ENCODE measurements at regions not wholly inside any gene's neighbourhood (a gene's known extent, or its start where the extent isn't known, plus 50 kb on each side); places are given as distances from the start of the nearest gene placed in this dataset.

DNA sequence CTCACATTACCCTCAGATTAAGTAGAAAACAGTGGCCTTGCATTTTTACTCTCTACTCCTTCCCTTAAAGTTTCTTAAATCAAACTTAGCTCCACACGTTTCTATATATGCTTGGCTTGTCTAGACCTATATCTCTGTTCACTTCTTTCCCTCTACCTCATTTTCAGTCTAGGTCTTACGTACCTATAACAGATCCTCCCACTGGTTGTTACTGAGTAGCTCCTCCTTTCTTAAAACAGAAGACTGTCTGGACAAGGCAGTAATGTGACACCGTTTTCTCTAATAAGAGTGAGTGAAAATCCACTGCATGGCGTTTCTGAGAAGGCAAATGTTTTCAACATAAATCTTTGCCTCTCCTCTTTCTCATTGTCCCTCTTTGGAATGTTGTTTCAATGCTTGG, 211.7 kb upstream of the POGK start:
- Histone ChIP-seq H3K4me3 (ENCODE audit: low read length) (no peak overlapping the region), H3K9me2 (ENCODE audit: insufficient read depth, low read length) (no peaks in the 10 kb centered on the region), H3K9me3 (ENCODE audit: low read length) (no peaks in the 10 kb centered on the region), H3K27ac (ENCODE audit: low read length) (no peak overlapping the region), H3K27me3 (ENCODE audit: insufficient read depth, low read depth, low read length) (no peaks in the 10 kb centered on the region), H2AFZ (ENCODE audit: low read depth, low read length) (no peak overlapping the region), H3K79me2 (replicated peaks; ENCODE audit: insufficient read depth, low read length) (no peaks in the 10 kb centered on the region), H3K9ac (ENCODE audit: low read length) (no peak overlapping the region), H4K20me1 (ENCODE audit: insufficient read depth) (no peaks in the 10 kb centered on the region), H3K36me3 (ENCODE audit: insufficient read depth, low read length) (no peaks in the 10 kb centered on the region), H3F3A (ENCODE audit: insufficient read depth, low read length, poor library complexity, severe bottlenecking) (no peaks in the 10 kb centered on the region), H3K4me2 (ENCODE audit: low read length) (no peak overlapping the region)
- no peak for TF ChIP-seq RAD21 (conservative IDR thresholded peaks at IDR 0.05)
- TF ChIP-seq EP300 (conservative IDR thresholded peaks at IDR 0.05; ENCODE audit: poor library complexity, severe bottlenecking): no peak

DNA sequence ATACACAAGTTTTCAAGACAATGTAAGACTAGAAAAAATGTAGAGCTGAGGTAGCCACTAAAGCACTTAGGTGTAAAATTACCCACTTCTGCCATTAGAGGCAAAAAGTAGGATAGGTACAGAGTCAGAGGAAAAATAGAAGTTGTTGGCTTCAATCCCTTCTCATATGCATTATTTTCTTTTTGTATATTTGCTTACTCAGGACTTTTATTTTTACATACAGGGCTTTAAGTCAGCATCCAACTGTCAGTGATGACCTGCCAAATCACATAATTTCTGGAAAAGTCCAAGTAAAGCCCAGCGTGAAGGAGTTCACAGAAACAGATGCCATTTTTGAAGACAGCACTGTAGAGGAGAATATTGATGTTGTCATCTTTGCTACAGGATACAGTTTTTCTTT, 211.0 kb upstream of the POGK start:
- Histone ChIP-seq H3K9me3 (ENCODE audit: low read length) (no peaks in the 10 kb centered on the region), H3K9ac (ENCODE audit: low read length) (no peak overlapping the region), H3K27me3 (ENCODE audit: insufficient read depth, low read depth, low read length) (no peaks in the 10 kb centered on the region), H2AFZ (ENCODE audit: low read depth, low read length) (no peak overlapping the region), H3K4me2 (ENCODE audit: low read length) (no peak overlapping the region), H3K36me3 (ENCODE audit: insufficient read depth, low read length) (no peaks in the 10 kb centered on the region), H3K4me3 (ENCODE audit: low read length) (no peak overlapping the region), H3K27ac (ENCODE audit: low read length) (no peak overlapping the region), H3K79me2 (replicated peaks; ENCODE audit: insufficient read depth, low read length) (no peaks in the 10 kb centered on the region), H3K9me2 (ENCODE audit: insufficient read depth, low read length) (no peaks in the 10 kb centered on the region), H3F3A (ENCODE audit: insufficient read depth, low read length, poor library complexity, severe bottlenecking) (no peaks in the 10 kb centered on the region), H4K20me1 (ENCODE audit: insufficient read depth) (no peaks in the 10 kb centered on the region)
- TF ChIP-seq RAD21 (conservative IDR thresholded peaks at IDR 0.05) (no peak), SMC3 (conservative IDR thresholded peaks at IDR 0.05; ENCODE audit: poor library complexity) (no peak), TAF1 (IDR thresholded peaks at IDR 0.05; ENCODE audit: low read depth) (no peak), EP300 (conservative IDR thresholded peaks at IDR 0.05; ENCODE audit: poor library complexity, severe bottlenecking) (no peak), EZH2 (IDR thresholded peaks at IDR 0.05; ENCODE audit: borderline replicate concordance, insufficient read depth, low read length, poor library complexity, severe bottlenecking) (no peak), POLR2AphosphoS5 (IDR thresholded peaks at IDR 0.05) (no peak), MXI1 (conservative IDR thresholded peaks at IDR 0.05; ENCODE audit: poor library complexity, severe bottlenecking) (no peak)
- TF ChIP-seq, protein P1, sequence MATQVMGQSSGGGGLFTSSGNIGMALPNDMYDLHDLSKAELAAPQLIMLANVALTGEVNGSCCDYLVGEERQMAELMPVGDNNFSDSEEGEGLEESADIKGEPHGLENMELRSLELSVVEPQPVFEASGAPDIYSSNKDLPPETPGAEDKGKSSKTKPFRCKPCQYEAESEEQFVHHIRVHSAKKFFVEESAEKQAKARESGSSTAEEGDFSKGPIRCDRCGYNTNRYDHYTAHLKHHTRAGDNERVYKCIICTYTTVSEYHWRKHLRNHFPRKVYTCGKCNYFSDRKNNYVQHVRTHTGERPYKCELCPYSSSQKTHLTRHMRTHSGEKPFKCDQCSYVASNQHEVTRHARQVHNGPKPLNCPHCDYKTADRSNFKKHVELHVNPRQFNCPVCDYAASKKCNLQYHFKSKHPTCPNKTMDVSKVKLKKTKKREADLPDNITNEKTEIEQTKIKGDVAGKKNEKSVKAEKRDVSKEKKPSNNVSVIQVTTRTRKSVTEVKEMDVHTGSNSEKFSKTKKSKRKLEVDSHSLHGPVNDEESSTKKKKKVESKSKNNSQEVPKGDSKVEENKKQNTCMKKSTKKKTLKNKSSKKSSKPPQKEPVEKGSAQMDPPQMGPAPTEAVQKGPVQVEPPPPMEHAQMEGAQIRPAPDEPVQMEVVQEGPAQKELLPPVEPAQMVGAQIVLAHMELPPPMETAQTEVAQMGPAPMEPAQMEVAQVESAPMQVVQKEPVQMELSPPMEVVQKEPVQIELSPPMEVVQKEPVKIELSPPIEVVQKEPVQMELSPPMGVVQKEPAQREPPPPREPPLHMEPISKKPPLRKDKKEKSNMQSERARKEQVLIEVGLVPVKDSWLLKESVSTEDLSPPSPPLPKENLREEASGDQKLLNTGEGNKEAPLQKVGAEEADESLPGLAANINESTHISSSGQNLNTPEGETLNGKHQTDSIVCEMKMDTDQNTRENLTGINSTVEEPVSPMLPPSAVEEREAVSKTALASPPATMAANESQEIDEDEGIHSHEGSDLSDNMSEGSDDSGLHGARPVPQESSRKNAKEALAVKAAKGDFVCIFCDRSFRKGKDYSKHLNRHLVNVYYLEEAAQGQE (IDR thresholded peaks at IDR 0.05; ENCODE audit: borderline replicate concordance): no peak
- TF ChIP-seq, protein P2, sequence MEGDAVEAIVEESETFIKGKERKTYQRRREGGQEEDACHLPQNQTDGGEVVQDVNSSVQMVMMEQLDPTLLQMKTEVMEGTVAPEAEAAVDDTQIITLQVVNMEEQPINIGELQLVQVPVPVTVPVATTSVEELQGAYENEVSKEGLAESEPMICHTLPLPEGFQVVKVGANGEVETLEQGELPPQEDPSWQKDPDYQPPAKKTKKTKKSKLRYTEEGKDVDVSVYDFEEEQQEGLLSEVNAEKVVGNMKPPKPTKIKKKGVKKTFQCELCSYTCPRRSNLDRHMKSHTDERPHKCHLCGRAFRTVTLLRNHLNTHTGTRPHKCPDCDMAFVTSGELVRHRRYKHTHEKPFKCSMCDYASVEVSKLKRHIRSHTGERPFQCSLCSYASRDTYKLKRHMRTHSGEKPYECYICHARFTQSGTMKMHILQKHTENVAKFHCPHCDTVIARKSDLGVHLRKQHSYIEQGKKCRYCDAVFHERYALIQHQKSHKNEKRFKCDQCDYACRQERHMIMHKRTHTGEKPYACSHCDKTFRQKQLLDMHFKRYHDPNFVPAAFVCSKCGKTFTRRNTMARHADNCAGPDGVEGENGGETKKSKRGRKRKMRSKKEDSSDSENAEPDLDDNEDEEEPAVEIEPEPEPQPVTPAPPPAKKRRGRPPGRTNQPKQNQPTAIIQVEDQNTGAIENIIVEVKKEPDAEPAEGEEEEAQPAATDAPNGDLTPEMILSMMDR (IDR thresholded peaks at IDR 0.05; ENCODE audit: poor library complexity, severe bottlenecking): no peak

DNA sequence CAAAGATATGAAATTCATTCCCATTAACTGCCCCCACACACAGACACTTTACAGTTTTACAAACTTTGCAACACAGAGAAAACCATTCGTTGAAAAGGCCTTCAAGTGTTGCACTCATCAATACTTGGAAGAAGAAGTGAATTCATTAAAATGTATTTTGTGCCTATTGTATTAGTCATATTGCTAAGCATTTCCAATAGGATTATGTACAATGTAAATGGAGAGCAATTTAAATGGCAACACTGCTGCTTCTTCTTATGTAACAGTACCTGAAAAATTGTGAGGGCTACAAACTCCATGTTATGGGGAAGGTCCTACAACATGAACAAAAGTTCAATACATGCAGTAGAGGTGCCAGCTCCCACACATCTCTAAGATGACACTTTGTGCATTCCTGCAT, 209.3 kb upstream of the POGK start:
- Histone ChIP-seq H3K79me2 (replicated peaks; ENCODE audit: insufficient read depth, low read length) (no peaks in the 10 kb centered on the region), H3K4me2 (ENCODE audit: low read length) (no peak overlapping the region), H3K9ac (ENCODE audit: low read length) (no peak overlapping the region), H4K20me1 (ENCODE audit: insufficient read depth) (no peaks in the 10 kb centered on the region), H3F3A (ENCODE audit: insufficient read depth, low read length, poor library complexity, severe bottlenecking) (no peaks in the 10 kb centered on the region), H3K27me3 (ENCODE audit: insufficient read depth, low read depth, low read length) (no peaks in the 10 kb centered on the region), H3K36me3 (ENCODE audit: insufficient read depth, low read length) (no peaks in the 10 kb centered on the region), H3K9me3 (ENCODE audit: low read length) (no peaks in the 10 kb centered on the region), H3K4me3 (ENCODE audit: low read length) (no peak overlapping the region), H2AFZ (ENCODE audit: low read depth, low read length) (no peak overlapping the region), H3K9me2 (ENCODE audit: insufficient read depth, low read length) (no peaks in the 10 kb centered on the region), H3K27ac (ENCODE audit: low read length) (no peak overlapping the region)
- TF ChIP-seq MXI1 (conservative IDR thresholded peaks at IDR 0.05; ENCODE audit: poor library complexity, severe bottlenecking): no peak
- TF ChIP-seq, protein P1 (IDR thresholded peaks at IDR 0.05; ENCODE audit: borderline replicate concordance): no peak
- TF ChIP-seq POLR2AphosphoS5 (IDR thresholded peaks at IDR 0.05): no peak
- no peak for TF ChIP-seq EP300 (conservative IDR thresholded peaks at IDR 0.05; ENCODE audit: poor library complexity, severe bottlenecking)
- TF ChIP-seq, protein P2 (IDR thresholded peaks at IDR 0.05; ENCODE audit: poor library complexity, severe bottlenecking): no peak
- TF ChIP-seq TAF1 (IDR thresholded peaks at IDR 0.05; ENCODE audit: low read depth): no peak
- no peak for TF ChIP-seq EZH2 (IDR thresholded peaks at IDR 0.05; ENCODE audit: borderline replicate concordance, insufficient read depth, low read length, poor library complexity, severe bottlenecking)
- TF ChIP-seq SMC3 (conservative IDR thresholded peaks at IDR 0.05; ENCODE audit: poor library complexity): no peak
- no peak for TF ChIP-seq RAD21 (conservative IDR thresholded peaks at IDR 0.05)

Data from neural cell (in vitro differentiated cells).